NCI-H128 (cell line): ENCODE measurements at regions not wholly inside any gene's neighbourhood (a gene's known extent, or its start where the extent isn't known, plus 50 kb on each side); places are given as distances from the start of the nearest gene placed in this dataset.
"Not testable (repeated sequence)": the region's sequence is repeated elsewhere in the genome, so short reads cannot be mapped to it uniquely, and the experiment has no call there.

Experiments used
- DNase-seq: peaks from one replicate; lab custom pipeline; 2025; ENCODE audit not compliant: unreplicated experiment; lab: John Stamatoyannopoulos, UW

- no peak for DNase-seq
Observed at GRCh38 chr6:68239034-68239433, 396.0 kb upstream of the ADGRB3 start.

GRCh38 chr6:68238097-68238601 lies 396.9 kb upstream of the ADGRB3 start:
- DNase-seq, result no peak

- no peak for DNase-seq
Observed at GRCh38 chr6:68237205-68237604, 397.9 kb upstream of the ADGRB3 start.

- no peak for DNase-seq
Observed at GRCh38 chr6:68235326-68235784, 399.7 kb upstream of the ADGRB3 start.

GRCh38 chr6:68233623-68234022 lies 401.5 kb upstream of the ADGRB3 start:
- no peak for DNase-seq

- DNase-seq, result no peak
Observed at GRCh38 chr6:68229566-68229965, 405.5 kb upstream of the ADGRB3 start.

- DNase-seq, result no peak
Observed at GRCh38 chr6:68226460-68226859, 408.6 kb upstream of the ADGRB3 start.

GRCh38 chr6:68225729-68226128 lies 409.4 kb upstream of the ADGRB3 start:
- no peak for DNase-seq

GRCh38 chr6:68211242-68211795 lies 423.8 kb upstream of the ADGRB3 start:
- no peak for DNase-seq

- not testable (repeated sequence) for DNase-seq
Observed at GRCh38 chr6:68207612-68208011, 427.5 kb upstream of the ADGRB3 start.

- DNase-seq, result no peak
Observed at GRCh38 chr6:68200929-68201328, 434.2 kb upstream of the ADGRB3 start.

- no peak for DNase-seq
Observed at GRCh38 chr6:68197356-68197755, 437.7 kb upstream of the ADGRB3 start.

- no peak for DNase-seq
Observed at GRCh38 chr6:68196645-68197044, 438.4 kb upstream of the ADGRB3 start.

GRCh38 chr6:68195753-68196152 lies 439.3 kb upstream of the ADGRB3 start:
- not testable (repeated sequence) for DNase-seq

GRCh38 chr6:68194846-68195478 lies 440.1 kb upstream of the ADGRB3 start:
- DNase-seq, result no peak

GRCh38 chr6:68192988-68193387 lies 442.1 kb upstream of the ADGRB3 start:
- DNase-seq, result no peak

- DNase-seq, result no peak
Observed at GRCh38 chr6:68189217-68189815, 445.8 kb upstream of the ADGRB3 start.

- DNase-seq, result no peak
Observed at GRCh38 chr6:68186870-68187269, 448.2 kb upstream of the ADGRB3 start.

- DNase-seq, result no peak
Observed at GRCh38 chr6:68182386-68182785, 452.7 kb upstream of the ADGRB3 start.

GRCh38 chr6:68181027-68181426 lies 454.1 kb upstream of the ADGRB3 start:
- DNase-seq, result not testable (repeated sequence)

- no peak for DNase-seq
Observed at GRCh38 chr6:68173616-68174015, 461.5 kb upstream of the ADGRB3 start.

- no peak for DNase-seq
Observed at GRCh38 chr6:68169922-68170321, 465.2 kb upstream of the ADGRB3 start.
